ENCODE measurements at regions not wholly inside any gene's neighbourhood (a gene's known extent, or its start where the extent isn't known, plus 50 kb on each side); places are given as distances from the start of the nearest gene placed in this dataset.

- TF ChIP-seq GLIS3 (CRISPR knock-in tag; IDR thresholded peaks at IDR 0.05) (no peak), ZFP3 (CRISPR knock-in tag; IDR thresholded peaks at IDR 0.05) (no peak), PATZ1 (CRISPR knock-in tag; IDR thresholded peaks at IDR 0.05; ENCODE audit: borderline replicate concordance) (no peak), BACH2 (CRISPR knock-in tag; IDR thresholded peaks at IDR 0.05; ENCODE audit: borderline replicate concordance) (no peak), PPARA (CRISPR knock-in tag; IDR thresholded peaks at IDR 0.05; ENCODE audit: borderline replicate concordance) (no peak), ISL1 (CRISPR knock-in tag; IDR thresholded peaks at IDR 0.05) (no peak), ZFP30 (CRISPR knock-in tag; IDR thresholded peaks at IDR 0.05) (no peak), ESRRG (CRISPR knock-in tag; IDR thresholded peaks at IDR 0.05) (no peak)
Observed at GRCh38 chr14:59091976-59092375, 96.5 kb upstream of the DAAM1 start.
